Stimulated activated memory B cell treated with anti-CD40 and anti-IgM and Interleukin-4, amounts not matched to agents 10 μg/mL and 1 μg/mL and 100 μg/mL, for 72 hours (primary cell): ENCODE measurements at regions not wholly inside any gene's neighbourhood (a gene's known extent, or its start where the extent isn't known, plus 50 kb on each side); places are given as distances from the start of the nearest gene placed in this dataset.

Experiments used
- ATAC-seq: fragments of 150-1000 bp; cut with Tn5 transposase; 2 replicates; pipeline ENCODE4 v1.10.0; 2021
- H3K27ac Mint-ChIP-seq: one replicate; pipeline ENCODE4 v1.8.0; 2022; ENCODE audit warnings: mild to moderate bottlenecking, mixed read lengths
- H3K27me3 Mint-ChIP-seq: one replicate; pipeline ENCODE4 v1.8.0; 2022; ENCODE audit warnings: mixed read lengths
- H3K36me3 Mint-ChIP-seq: one replicate; pipeline ENCODE4 v1.8.0; 2022; ENCODE audit warnings: mixed read lengths
- H3K4me1 Mint-ChIP-seq: one replicate; pipeline ENCODE4 v1.8.0; 2022; ENCODE audit warnings: mixed read lengths
- H3K4me3 Mint-ChIP-seq: one replicate; pipeline ENCODE4 v1.8.0; 2022; ENCODE audit warnings: mild to moderate bottlenecking, moderate library complexity, mixed read lengths
- H3K9me3 Mint-ChIP-seq: one replicate; pipeline ENCODE4 v1.8.0; 2022; ENCODE audit warnings: mixed read lengths

GRCh38 chr4:81622474-81623184, 150.9 kb upstream of the RASGEF1B start:
- Mint-ChIP-seq H3K4me1 (peaks cover 20% of the 10 kb centered on the region), H3K4me3 (no peak overlapping the region), H3K36me3 (no peaks in the 10 kb centered on the region), H3K27ac (no peak overlapping the region), H3K27me3 (no peaks in the 10 kb centered on the region), H3K9me3 (no peaks in the 10 kb centered on the region)
- ATAC-seq, result no peak

DNA sequence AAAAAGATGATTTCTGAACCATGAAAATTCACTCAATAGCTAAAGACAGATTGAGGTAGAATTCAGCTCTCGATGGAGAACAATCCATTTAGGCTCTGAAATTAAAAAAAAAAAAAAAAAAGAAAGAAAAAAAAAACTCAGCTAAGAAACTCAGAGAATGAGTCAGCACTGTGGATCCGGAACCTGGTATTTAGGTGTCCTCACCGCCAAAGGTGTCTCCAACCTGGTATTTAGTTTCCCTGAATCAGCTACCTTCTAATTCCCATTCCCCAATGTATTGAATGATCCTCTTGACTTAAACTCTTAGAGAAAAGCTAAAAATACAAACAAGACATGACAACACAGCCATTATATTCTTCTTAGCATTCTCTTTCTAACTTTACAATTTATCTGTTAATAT, 150.3 kb upstream of the RASGEF1B start:
- peaks cover 20% of the 10 kb centered on the region for H3K4me1 Mint-ChIP-seq
- no peaks in the 10 kb centered on the region for H3K27me3 Mint-ChIP-seq
- H3K4me3 Mint-ChIP-seq, result no peak overlapping the region
- no peaks in the 10 kb centered on the region for H3K9me3 Mint-ChIP-seq
- no peak overlapping the region for H3K27ac Mint-ChIP-seq
- no peaks in the 10 kb centered on the region for H3K36me3 Mint-ChIP-seq
- no peak for ATAC-seq

- Mint-ChIP-seq H3K4me1 (peaks cover 20% of the 10 kb centered on the region), H3K4me3 (no peak overlapping the region), H3K36me3 (no peaks in the 10 kb centered on the region), H3K27ac (no peak overlapping the region), H3K9me3 (no peaks in the 10 kb centered on the region), H3K27me3 (no peaks in the 10 kb centered on the region)
- ATAC-seq, result no peak
Measured at GRCh38 chr4:81621490-81621889, 149.8 kb upstream of the RASGEF1B start.

GRCh38 chr4:81620442-81620841, 148.7 kb upstream of the RASGEF1B start:
- H3K9me3 Mint-ChIP-seq, result no peaks in the 10 kb centered on the region
- ATAC-seq, result no peak

GRCh38 chr4:81617545-81617944, 145.8 kb upstream of the RASGEF1B start:
- no peaks in the 10 kb centered on the region for H3K4me1 Mint-ChIP-seq
- no peaks in the 10 kb centered on the region for H3K36me3 Mint-ChIP-seq
- H3K27ac Mint-ChIP-seq, result no peak overlapping the region
- ATAC-seq, result no peak
- no peaks in the 10 kb centered on the region for H3K27me3 Mint-ChIP-seq
- H3K9me3 Mint-ChIP-seq, result no peaks in the 10 kb centered on the region
- H3K4me3 Mint-ChIP-seq, result no peak overlapping the region

More at GRCh38 chr4:81620442-81620841, 148.7 kb upstream of the RASGEF1B start:
- H3K27me3 Mint-ChIP-seq, result no peaks in the 10 kb centered on the region
- H3K36me3 Mint-ChIP-seq, result no peaks in the 10 kb centered on the region
- no peak overlapping the region for H3K27ac Mint-ChIP-seq
- peaks cover 13% of the 10 kb centered on the region for H3K4me1 Mint-ChIP-seq
- no peak overlapping the region for H3K4me3 Mint-ChIP-seq

DNA sequence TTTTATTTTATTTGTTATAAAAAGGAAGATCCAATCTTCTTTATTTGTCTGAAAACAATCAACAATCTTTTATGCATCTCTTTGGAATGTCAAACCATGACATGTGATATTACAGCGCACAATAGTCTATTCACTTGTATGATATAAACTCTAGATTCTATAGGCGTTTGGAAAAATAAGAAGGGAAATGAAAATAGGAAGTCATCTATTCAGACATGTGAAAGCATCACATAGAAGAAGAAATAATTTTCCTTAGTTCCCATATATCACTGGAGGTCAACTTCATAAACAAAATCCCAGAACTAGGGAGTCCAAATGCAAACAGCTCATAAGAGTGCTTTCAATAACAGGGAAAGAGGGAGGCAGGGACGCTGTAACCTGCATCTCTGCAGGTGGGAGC, 139.5 kb upstream of the RASGEF1B start:
- Mint-ChIP-seq H3K27me3 (no peaks in the 10 kb centered on the region), H3K27ac (no peak overlapping the region), H3K4me1 (peaks cover 34% of the 10 kb centered on the region), H3K4me3 (no peak overlapping the region), H3K9me3 (no peaks in the 10 kb centered on the region), H3K36me3 (no peaks in the 10 kb centered on the region)
- ATAC-seq, result no peak

DNA sequence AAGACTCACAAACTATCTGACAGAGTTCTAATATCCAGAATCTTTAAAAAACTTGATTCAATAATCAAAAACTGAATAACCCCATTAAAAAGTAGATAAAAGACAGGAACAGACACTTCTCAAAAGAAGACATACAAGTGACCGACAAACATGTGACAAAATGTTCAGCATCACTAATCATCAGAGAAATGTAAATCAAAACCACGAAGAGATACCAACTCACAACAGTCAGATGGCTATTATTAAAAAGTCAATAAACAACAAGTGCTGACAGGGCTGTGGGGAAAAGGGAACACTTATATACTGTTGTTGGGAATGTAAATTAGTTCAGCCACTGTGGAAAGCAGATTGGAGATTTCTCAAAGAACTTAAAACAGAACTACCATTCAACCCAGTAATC, 138.1 kb upstream of the RASGEF1B start:
- Mint-ChIP-seq H3K9me3 (no peaks in the 10 kb centered on the region), H3K4me3 (peak overlapping the region; percentile 3), H3K27ac (peak overlapping the region; percentile 42), H3K4me1 (peaks cover 43% of the 10 kb centered on the region), H3K27me3 (no peaks in the 10 kb centered on the region), H3K36me3 (no peaks in the 10 kb centered on the region)
- ATAC-seq, result peak; percentile 49

GRCh38 chr4:81607950-81608349, 136.2 kb upstream of the RASGEF1B start:
- no peaks in the 10 kb centered on the region for H3K9me3 Mint-ChIP-seq
- H3K4me3 Mint-ChIP-seq, result no peak overlapping the region
- no peaks in the 10 kb centered on the region for H3K36me3 Mint-ChIP-seq
- ATAC-seq, result no peak
- no peaks in the 10 kb centered on the region for H3K27me3 Mint-ChIP-seq
- peaks cover 49% of the 10 kb centered on the region for H3K4me1 Mint-ChIP-seq
- peak overlapping the region; percentile 65 for H3K27ac Mint-ChIP-seq

DNA sequence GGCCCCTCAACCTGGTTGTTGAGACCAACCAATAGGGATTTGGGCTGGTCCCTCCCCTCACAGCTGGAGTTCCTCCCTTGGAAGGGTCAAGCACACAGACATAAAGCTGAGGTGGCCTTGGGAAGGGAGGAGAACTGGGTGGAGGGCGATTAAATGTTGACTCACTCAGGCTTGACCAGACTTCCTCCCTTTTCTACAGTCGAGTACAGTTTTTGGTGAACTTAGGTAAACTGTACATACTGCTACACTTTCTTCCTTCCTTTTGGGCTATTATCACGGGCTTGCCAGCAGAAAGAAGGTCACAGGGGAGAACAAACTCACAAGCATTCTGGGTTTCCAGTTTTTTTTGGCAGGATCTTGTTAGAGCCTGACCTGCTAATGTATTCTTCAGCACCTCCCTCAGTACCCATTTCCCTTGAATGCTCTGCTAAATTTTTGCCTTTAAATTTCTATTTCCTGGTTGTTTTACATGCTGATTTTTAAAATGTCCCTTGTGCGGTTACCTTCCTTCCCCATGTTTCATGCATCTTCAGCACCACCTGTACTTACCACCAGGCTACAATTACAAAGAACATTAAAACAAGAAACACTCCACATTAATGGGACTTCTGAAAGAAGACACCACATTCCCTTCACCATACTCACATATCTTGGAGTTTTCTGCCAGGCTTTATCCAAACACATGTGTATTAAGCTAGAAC, 135.2 kb upstream of the RASGEF1B start:
- Mint-ChIP-seq H3K4me1 (peaks cover 49% of the 10 kb centered on the region), H3K9me3 (no peaks in the 10 kb centered on the region), H3K36me3 (no peaks in the 10 kb centered on the region), H3K27me3 (no peaks in the 10 kb centered on the region), H3K4me3 (peak overlapping the region; percentile 6), H3K27ac (peak overlapping the region; percentile 65)
- peak; percentile 69 for ATAC-seq

- H3K4me3 Mint-ChIP-seq, result no peak overlapping the region
- no peak for ATAC-seq
- H3K9me3 Mint-ChIP-seq, result no peaks in the 10 kb centered on the region
- H3K27me3 Mint-ChIP-seq, result no peaks in the 10 kb centered on the region
- H3K27ac Mint-ChIP-seq, result peak overlapping the region; percentile 65
- no peaks in the 10 kb centered on the region for H3K36me3 Mint-ChIP-seq
- peaks cover 49% of the 10 kb centered on the region for H3K4me1 Mint-ChIP-seq
Measured at GRCh38 chr4:81606166-81606565, 134.5 kb upstream of the RASGEF1B start.

DNA sequence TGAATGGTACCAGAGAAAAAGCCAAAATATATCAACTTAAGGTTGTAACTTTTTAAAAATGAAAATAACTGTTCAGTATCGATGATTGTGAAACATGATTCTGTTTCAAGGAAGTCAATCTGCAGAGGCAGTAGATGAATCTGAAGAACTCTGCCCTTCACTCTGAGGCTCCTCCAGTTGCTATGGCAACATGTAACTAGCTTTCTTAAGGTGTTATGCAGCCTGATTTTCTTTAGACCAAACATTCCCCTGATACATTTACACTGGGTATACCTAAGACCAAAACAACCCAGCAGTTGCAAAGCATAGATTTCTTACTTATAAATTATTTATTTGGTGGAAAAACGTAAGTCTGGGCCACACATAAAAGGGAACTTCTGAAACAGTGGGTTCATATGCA, 133.6 kb upstream of the RASGEF1B start:
- Mint-ChIP-seq H3K4me1 (peaks cover 46% of the 10 kb centered on the region), H3K36me3 (no peaks in the 10 kb centered on the region), H3K27me3 (no peaks in the 10 kb centered on the region), H3K9me3 (no peaks in the 10 kb centered on the region), H3K4me3 (no peak overlapping the region), H3K27ac (peak overlapping the region; percentile 65)
- peak; percentile 66 for ATAC-seq

GRCh38 chr4:81604683-81605218, 133.0 kb upstream of the RASGEF1B start:
- H3K36me3 Mint-ChIP-seq, result no peaks in the 10 kb centered on the region
- H3K4me1 Mint-ChIP-seq, result peaks cover 41% of the 10 kb centered on the region
- H3K9me3 Mint-ChIP-seq, result no peaks in the 10 kb centered on the region

DNA sequence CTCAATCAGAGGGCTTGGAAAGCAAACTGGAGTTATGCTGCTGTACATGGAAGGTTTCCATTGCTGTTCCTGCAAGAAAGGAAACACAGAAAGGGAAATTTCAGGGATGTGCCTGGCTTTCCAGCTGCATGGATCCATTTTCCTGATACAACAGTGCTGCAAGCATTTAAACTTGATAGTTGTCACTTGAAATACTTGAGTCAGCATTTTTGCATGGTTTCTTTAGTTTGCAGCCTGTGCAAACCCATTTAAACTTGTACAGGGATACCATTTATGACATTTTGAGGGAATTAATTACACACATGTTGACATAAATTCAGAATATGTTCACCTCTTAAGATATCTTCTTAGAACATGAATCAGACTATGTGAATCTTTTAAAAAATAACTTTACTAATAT, 131.1 kb upstream of the RASGEF1B start:
- no peak overlapping the region for H3K27ac Mint-ChIP-seq
- no peaks in the 10 kb centered on the region for H3K9me3 Mint-ChIP-seq
- H3K4me3 Mint-ChIP-seq, result no peak overlapping the region
- ATAC-seq, result no peak
- H3K4me1 Mint-ChIP-seq, result peaks cover 31% of the 10 kb centered on the region
- no peaks in the 10 kb centered on the region for H3K27me3 Mint-ChIP-seq
- H3K36me3 Mint-ChIP-seq, result no peaks in the 10 kb centered on the region

More at GRCh38 chr4:81604683-81605218, 133.0 kb upstream of the RASGEF1B start:
- H3K27ac Mint-ChIP-seq, result peak overlapping the region; percentile 65
- no peak for ATAC-seq
- no peak overlapping the region for H3K4me3 Mint-ChIP-seq
- no peaks in the 10 kb centered on the region for H3K27me3 Mint-ChIP-seq

DNA sequence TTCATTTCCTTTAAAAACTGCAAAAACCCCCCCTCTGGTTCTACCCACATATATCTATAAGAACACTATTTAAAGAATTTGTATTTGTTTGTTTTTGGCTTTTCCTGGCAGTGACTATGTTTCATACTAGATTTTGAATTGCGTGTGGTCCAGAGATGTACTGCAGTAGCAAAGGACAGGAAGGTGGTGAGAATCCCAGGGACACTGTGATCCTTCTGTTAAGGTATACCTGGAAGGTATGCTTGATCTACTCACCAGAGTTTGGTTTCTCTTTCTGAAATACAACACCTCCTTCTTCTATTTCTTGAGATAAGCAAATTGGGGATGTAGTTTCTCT, 129.6 kb upstream of the RASGEF1B start:
- Mint-ChIP-seq H3K9me3 (no peaks in the 10 kb centered on the region), H3K27me3 (no peaks in the 10 kb centered on the region), H3K4me3 (no peak overlapping the region), H3K4me1 (peaks cover 16% of the 10 kb centered on the region), H3K36me3 (no peaks in the 10 kb centered on the region), H3K27ac (no peak overlapping the region)
- no peak for ATAC-seq

DNA sequence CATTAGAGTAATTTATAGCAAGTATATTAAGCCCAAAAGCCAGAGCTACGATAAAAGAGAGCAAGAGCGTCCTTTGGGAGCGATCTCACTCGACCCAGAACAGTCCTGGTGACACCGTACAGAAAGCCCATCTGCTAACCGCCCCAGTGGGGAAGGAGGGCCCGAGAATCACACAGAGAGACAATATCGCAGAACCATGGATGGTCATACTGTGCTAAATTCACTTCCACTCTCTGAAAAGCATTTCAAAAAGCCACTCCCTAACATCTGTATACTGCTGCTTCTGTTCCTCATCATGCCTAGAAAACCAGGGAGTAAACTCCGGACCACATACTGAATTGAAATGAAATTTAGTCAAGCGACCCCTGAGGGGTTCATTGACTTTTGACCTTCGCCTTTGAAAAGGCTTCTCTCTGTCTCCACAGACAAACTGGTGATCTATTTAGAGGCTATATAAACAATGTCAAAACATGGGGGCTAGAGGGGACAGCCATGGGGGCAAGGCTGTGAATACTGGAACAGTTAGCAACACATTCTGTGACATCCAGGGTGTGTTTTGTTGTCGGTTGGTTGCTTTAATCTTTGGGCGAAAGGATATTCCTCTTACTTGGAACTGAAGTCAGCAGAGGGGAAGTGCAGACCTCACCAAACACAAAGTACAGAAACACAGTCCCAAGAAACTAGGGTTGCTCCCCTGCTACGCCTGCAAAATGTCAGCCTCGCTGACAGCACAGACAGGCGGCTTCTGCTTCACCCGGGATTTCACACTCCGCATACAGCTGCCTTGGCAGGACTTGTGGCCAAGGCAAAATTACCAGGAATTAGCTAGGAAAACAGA, 129.0 kb upstream of the RASGEF1B start:
- Mint-ChIP-seq H3K27ac (no peak overlapping the region), H3K9me3 (no peaks in the 10 kb centered on the region), H3K27me3 (no peaks in the 10 kb centered on the region), H3K4me1 (peaks cover 10% of the 10 kb centered on the region), H3K36me3 (no peaks in the 10 kb centered on the region), H3K4me3 (no peak overlapping the region)
- ATAC-seq, result no peak
